HCT116 (cell line): ENCODE measurements at regions not wholly inside any gene's neighbourhood (a gene's known extent, or its start where the extent isn't known, plus 50 kb on each side); places are given as distances from the start of the nearest gene placed in this dataset.

Experiments used
- ATAC-seq: fragments of 200-7000 bp; cut with Tn5 transposase; 2 replicates; pipeline ENCODE4 v1.9.1; 2020; ENCODE audit warnings: mild to moderate bottlenecking, moderate library complexity
- BruUV-seq: library from RNA; stranded (reverse); fragments of 400-500 nt; replicated peaks from 2 replicates; lab custom pipeline; 2021; lab: Mats Ljungman, UMichigan
- CTCF ChIA-PET: fragments of 300-600 bp; sonication (Branson Sonifier 250); formaldehyde crosslinking; loops from one replicate; lab custom pipeline; 2021; ENCODE audit warnings: antibody characterized with exemption; lab: Charles Lee
- POLR2A ChIA-PET: fragments of 300-600, 350-600 bp; sonication (Branson Sonifier 250); formaldehyde crosslinking; loops from one replicate; lab custom pipeline; 2021; ENCODE audit warnings: antibody characterized with exemption; lab: Charles Lee
- RAD21 ChIA-PET, 2 experiments: fragments of 300-600 bp; sonication (Branson Sonifier 250); formaldehyde crosslinking; loops; one replicate each; lab custom pipeline; 2023; ENCODE audit warnings: low total read pairs in 2 of 2; ENCODE audit not compliant: uncharacterized antibody in 2 of 2, unreplicated experiment in 2 of 2, low non-redundant PET in 1 of 2; lab: Charles Lee
- DNase-seq: peaks from one replicate; pipeline ENCODE4 v3.0.0-alpha.2; 2010; ENCODE audit warnings: low read depth, low spot score
- H2AFZ ChIP-seq: fragments of 200-600 bp; shearing (Covaris generic), sonication (generic); 2 replicates; pipeline ENCODE4 v1.6.1; 2017; ENCODE audit warnings: low read depth, mixed run types, mixed read lengths, antibody characterized with exemption, low read length; ENCODE audit not compliant: poor library complexity, severe bottlenecking
- H3K27ac ChIP-seq: 2 replicates; pipeline ENCODE4 v1.5.1; 2012; ENCODE audit warnings: low read depth, low read length
- H3K27me3 ChIP-seq: fragments of 200-600 bp; sonication (generic); 2 replicates; pipeline ENCODE4 v1.6.1; 2016; ENCODE audit warnings: mixed run types, low read length, mixed read lengths; ENCODE audit not compliant: insufficient read depth
- H3K36me3 ChIP-seq, 2 experiments: fragments of 200-500 bp in 1 of 2; fragments of 200-600 bp in 1 of 2; sonication (Bioruptor generic) in 1 of 2; sonication (generic) in 1 of 2; 2 replicates each; pipeline versions ENCODE4 v1.5.1 to v1.6.1; 2014 to 2016; ENCODE audit warnings: low read length in 2 of 2, inconsistent platforms in 1 of 2, mixed read lengths in 1 of 2, mixed run types in 1 of 2; ENCODE audit not compliant: insufficient read depth in 2 of 2, control insufficient read depth in 1 of 2
- H3K4me1 ChIP-seq, 2 experiments: fragments of 200-600 bp in 1 of 2; sonication (generic) in 1 of 2; 2 replicates each; pipeline versions ENCODE4 v1.5.1 to v1.6.1; 2012 to 2017; ENCODE audit warnings: low read length in 2 of 2, inconsistent platforms in 1 of 2, mild to moderate bottlenecking in 1 of 2, mixed read lengths in 1 of 2, mixed run types in 1 of 2, moderate library complexity in 1 of 2; ENCODE audit not compliant: insufficient read depth in 2 of 2, control insufficient read depth in 1 of 2
- H3K4me2 ChIP-seq: fragments of 200-600 bp; sonication (generic); 2 replicates; pipeline ENCODE4 v1.6.1; 2017; ENCODE audit warnings: mixed run types, low read length, mixed read lengths
- H3K4me3 ChIP-seq, 2 experiments: fragments of 200-600 bp in 1 of 2; sonication (generic) in 1 of 2; replicated peaks in 1 of 2; 2 replicates each; pipeline ENCODE4 v1.5.1; 2011 to 2016; ENCODE audit warnings: low read length in 2 of 2, control low read depth in 1 of 2, low read depth in 1 of 2, mild to moderate bottlenecking in 1 of 2, mixed read lengths in 1 of 2, mixed run types in 1 of 2
- H3K79me2 ChIP-seq: fragments of 200-600 bp; sonication (generic); 2 replicates; pipeline ENCODE4 v1.6.1; 2017; ENCODE audit warnings: mild to moderate bottlenecking, mixed run types, low read length, moderate library complexity, mixed read lengths; ENCODE audit not compliant: insufficient read depth
- H3K9ac ChIP-seq: fragments of 200-600 bp; sonication (generic); 2 replicates; pipeline ENCODE4 v1.6.1; 2016; ENCODE audit warnings: low read length, mixed read lengths
- H3K9me2 ChIP-seq: fragments of 200-600 bp; sonication (generic), shearing (Covaris generic); 2 replicates; pipeline ENCODE4 v1.6.1; 2017; ENCODE audit warnings: mixed run types, mild to moderate bottlenecking, moderate library complexity; ENCODE audit not compliant: insufficient read depth
- H3K9me3 ChIP-seq, 2 experiments: fragments of 200-500 bp in 1 of 2; fragments of 200-600 bp in 1 of 2; sonication (Bioruptor generic) in 1 of 2; sonication (generic) in 1 of 2; 2 replicates each; pipeline ENCODE4 v1.6.1; 2014 to 2017; ENCODE audit warnings: low read length in 2 of 2, mixed read lengths in 2 of 2, inconsistent platforms in 1 of 2, low read depth in 1 of 2, mild to moderate bottlenecking in 1 of 2, mixed run types in 1 of 2, moderate library complexity in 1 of 2; ENCODE audit not compliant: control insufficient read depth in 1 of 2, insufficient read depth in 1 of 2
- H4K20me1 ChIP-seq: fragments of 200-600 bp; sonication (generic), shearing (Covaris generic); 2 replicates; pipeline ENCODE4 v1.6.1; 2017; ENCODE audit warnings: mixed run types, mild to moderate bottlenecking, moderate library complexity; ENCODE audit not compliant: insufficient read depth
- CBX3 ChIP-seq: IDR thresholded peaks from 2 replicates; pipeline ENCODE4 v1.6.1; 2012; ENCODE audit warnings: low read depth
- CEBPB ChIP-seq: IDR thresholded peaks from 2 replicates; pipeline ENCODE4 v1.6.1; 2012; ENCODE audit warnings: low read depth
- EGR1 ChIP-seq: IDR thresholded peaks from 2 replicates; pipeline ENCODE4 v1.6.1; 2012; ENCODE audit warnings: low read depth
- ELF1 ChIP-seq: IDR thresholded peaks from 2 replicates; pipeline ENCODE4 v1.6.1; 2012; ENCODE audit warnings: low read depth, borderline replicate concordance
- EZH2phosphoT487 ChIP-seq: fragments of 200-600 bp; IDR thresholded peaks from 2 replicates; pipeline ENCODE4 v1.6.1; 2018; ENCODE audit warnings: antibody characterized with exemption, borderline replicate concordance
- FOSL1 ChIP-seq: IDR thresholded peaks from 2 replicates; pipeline ENCODE4 v1.6.1; 2012; ENCODE audit warnings: low read depth
- POLR2AphosphoS5 ChIP-seq: IDR thresholded peaks from 2 replicates; pipeline ENCODE4 v1.6.1; 2011; ENCODE audit warnings: mild to moderate bottlenecking, low read depth, low read length, moderate library complexity
- RAD21 ChIP-seq: IDR thresholded peaks from 2 replicates; pipeline ENCODE4 v1.6.1; 2012; ENCODE audit warnings: low read depth, mild to moderate bottlenecking
- SIN3A ChIP-seq: IDR thresholded peaks from 2 replicates; pipeline ENCODE4 v1.6.1; 2012; ENCODE audit warnings: low read depth
- SP1 ChIP-seq: IDR thresholded peaks from 2 replicates; pipeline ENCODE4 v1.6.1; 2012; ENCODE audit warnings: low read depth
- SRF ChIP-seq: IDR thresholded peaks from 2 replicates; pipeline ENCODE4 v1.6.1; 2012; ENCODE audit warnings: low read depth
- TCF7L2 ChIP-seq: IDR thresholded peaks from 2 replicates; pipeline ENCODE4 v1.7.0; 2011; ENCODE audit warnings: borderline replicate concordance, inconsistent platforms; ENCODE audit not compliant: insufficient read depth, insufficient read length; ENCODE audit errors: extremely low read depth
- YY1 ChIP-seq: IDR thresholded peaks from 2 replicates; pipeline ENCODE4 v1.6.1; 2011; ENCODE audit warnings: low read length, low read depth, moderate library complexity, mild to moderate bottlenecking; ENCODE audit not compliant: insufficient replicate concordance; ENCODE audit errors: extremely low read depth
- ZFX ChIP-seq: fragments of 450-650 bp; IDR thresholded peaks from 2 replicates; pipeline ENCODE4 v1.6.1; 2017
- ZNF274 ChIP-seq: fragments of 200-500 bp; sonication (Bioruptor generic); IDR thresholded peaks from 2 replicates; pipeline ENCODE4 v1.6.1; 2014; ENCODE audit warnings: mild to moderate bottlenecking, low read depth, low read length, inconsistent platforms
- intact Hi-C: fragments of 100-400 bp; cut with micrococcal nuclease; formaldehyde crosslinking; loops from 2 replicates; pipeline ENCODE4 v1.10.0; 2022
- TF ChIP-seq, protein P1 (sequence below), 3 experiments: fragments of 200-600 bp in 1 of 3; sonication (generic) in 1 of 3; IDR thresholded peaks in 2 of 3; conservative IDR thresholded peaks in 1 of 3; 2 replicates each; pipeline ENCODE4 v1.5.1; 2012 to 2017; ENCODE audit warnings: low read depth in 2 of 3, low read length in 2 of 3, antibody characterized with exemption in 1 of 3, borderline replicate concordance in 1 of 3, control low read depth in 1 of 3, mild to moderate bottlenecking in 1 of 3, mixed read lengths in 1 of 3, mixed run types in 1 of 3, moderate library complexity in 1 of 3; ENCODE audit not compliant: insufficient read depth in 1 of 3
- TF ChIP-seq, protein P2 (sequence below): IDR thresholded peaks from 2 replicates; pipeline ENCODE4 v1.6.1; 2012

DNA sequence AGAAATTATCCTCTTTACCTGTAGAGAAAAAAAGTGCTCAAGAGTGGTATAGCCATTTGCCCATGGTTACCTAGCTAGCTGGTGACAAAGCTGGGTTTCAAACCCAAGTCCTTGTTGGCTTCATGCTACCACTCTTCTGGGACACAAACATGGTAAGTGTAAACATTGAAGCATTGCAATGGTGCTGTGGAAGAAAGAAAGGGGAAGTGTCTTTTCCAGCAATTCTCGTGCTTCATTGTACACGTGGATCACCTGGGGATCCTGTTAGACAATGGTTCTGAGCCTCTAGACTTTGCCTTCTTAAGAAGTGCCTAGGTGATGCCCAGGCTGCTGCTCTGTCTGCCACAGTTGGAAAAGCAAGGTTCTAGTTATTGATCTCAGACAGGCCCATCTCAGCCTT lies 134.8 kb upstream of the CTNNB1 start:
- no peak overlapping the region for H3K9ac ChIP-seq
- DNase-seq: no peak
- H3K4me3 ChIP-seq: no peak overlapping the region
- H3K27me3 ChIP-seq: no peaks in the 10 kb centered on the region
- BruUV-seq: no TSS peak
- H3K9me3 ChIP-seq: no peaks in the 10 kb centered on the region
- CTCF ChIA-PET: no interaction called here
- H3K36me3 ChIP-seq: no peaks in the 10 kb centered on the region
- no peaks in the 10 kb centered on the region for H3K79me2 ChIP-seq
- H2AFZ ChIP-seq: no peak overlapping the region
- no peaks in the 10 kb centered on the region for H4K20me1 ChIP-seq
- no peaks in the 10 kb centered on the region for H3K4me1 ChIP-seq
- RAD21 ChIA-PET: no interaction called here
- POLR2A ChIA-PET: no interaction called here
- intact Hi-C loops: no loop called here
- H3K27ac ChIP-seq: no peak overlapping the region
- no peaks in the 10 kb centered on the region; the same call in 1 of the 2 replicates for H3K9me2 ChIP-seq
- TF ChIP-seq ZFX: no peak
- no peak for TF ChIP-seq FOSL1
- no peak for TF ChIP-seq ELF1
- TF ChIP-seq SP1: no peak
- TF ChIP-seq EZH2phosphoT487: no peak
- ATAC-seq: no peak
- H3K4me2 ChIP-seq: no peak overlapping the region

DNA sequence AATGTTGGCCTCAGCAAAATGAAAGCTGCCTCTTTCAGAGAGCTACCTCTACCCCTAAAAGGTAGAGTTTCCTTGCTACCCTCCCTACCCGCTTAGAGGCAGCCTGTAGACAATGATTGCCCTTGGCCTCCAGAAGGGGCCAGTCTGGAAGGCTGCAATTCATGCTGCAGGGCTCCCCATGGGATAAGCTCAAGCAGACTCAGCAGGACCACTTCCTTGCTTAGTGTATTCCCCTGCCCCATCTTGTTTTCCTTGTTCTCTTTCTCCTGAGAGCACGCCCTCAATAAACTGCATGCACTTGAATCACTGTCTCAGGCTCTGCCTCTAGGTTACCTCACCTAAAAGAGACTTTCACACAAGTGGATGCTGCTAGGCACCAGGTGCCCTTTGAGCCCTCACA lies 134.0 kb upstream of the CTNNB1 start:
- no peak overlapping the region for H3K4me3 ChIP-seq
- no TSS peak for BruUV-seq
- H4K20me1 ChIP-seq: no peaks in the 10 kb centered on the region
- no peaks in the 10 kb centered on the region; the same call in 1 of the 2 replicates for H3K9me2 ChIP-seq
- no peak for DNase-seq
- H3K79me2 ChIP-seq: no peaks in the 10 kb centered on the region
- H3K4me2 ChIP-seq: no peak overlapping the region
- intact Hi-C loops: no loop called here
- no peaks in the 10 kb centered on the region for H3K9me3 ChIP-seq
- H3K27me3 ChIP-seq: no peaks in the 10 kb centered on the region
- no peak for TF ChIP-seq CBX3
- TF ChIP-seq EGR1: no peak
- TF ChIP-seq ZNF274: no peak
- TF ChIP-seq RAD21: no peak
- TF ChIP-seq SP1: no peak
- TF ChIP-seq YY1: no peak
- TF ChIP-seq, protein P1, sequence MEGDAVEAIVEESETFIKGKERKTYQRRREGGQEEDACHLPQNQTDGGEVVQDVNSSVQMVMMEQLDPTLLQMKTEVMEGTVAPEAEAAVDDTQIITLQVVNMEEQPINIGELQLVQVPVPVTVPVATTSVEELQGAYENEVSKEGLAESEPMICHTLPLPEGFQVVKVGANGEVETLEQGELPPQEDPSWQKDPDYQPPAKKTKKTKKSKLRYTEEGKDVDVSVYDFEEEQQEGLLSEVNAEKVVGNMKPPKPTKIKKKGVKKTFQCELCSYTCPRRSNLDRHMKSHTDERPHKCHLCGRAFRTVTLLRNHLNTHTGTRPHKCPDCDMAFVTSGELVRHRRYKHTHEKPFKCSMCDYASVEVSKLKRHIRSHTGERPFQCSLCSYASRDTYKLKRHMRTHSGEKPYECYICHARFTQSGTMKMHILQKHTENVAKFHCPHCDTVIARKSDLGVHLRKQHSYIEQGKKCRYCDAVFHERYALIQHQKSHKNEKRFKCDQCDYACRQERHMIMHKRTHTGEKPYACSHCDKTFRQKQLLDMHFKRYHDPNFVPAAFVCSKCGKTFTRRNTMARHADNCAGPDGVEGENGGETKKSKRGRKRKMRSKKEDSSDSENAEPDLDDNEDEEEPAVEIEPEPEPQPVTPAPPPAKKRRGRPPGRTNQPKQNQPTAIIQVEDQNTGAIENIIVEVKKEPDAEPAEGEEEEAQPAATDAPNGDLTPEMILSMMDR (IDR thresholded peaks at IDR 0.05 in 2 of 3, conservative IDR thresholded peaks at IDR 0.05 in 1 of 3; ENCODE audit: borderline replicate concordance in 1 of 3, insufficient read depth in 1 of 3, low read depth in 2 of 3, low read length in 2 of 3): no peak
- no peak for TF ChIP-seq ZFX
- TF ChIP-seq, protein P2, sequence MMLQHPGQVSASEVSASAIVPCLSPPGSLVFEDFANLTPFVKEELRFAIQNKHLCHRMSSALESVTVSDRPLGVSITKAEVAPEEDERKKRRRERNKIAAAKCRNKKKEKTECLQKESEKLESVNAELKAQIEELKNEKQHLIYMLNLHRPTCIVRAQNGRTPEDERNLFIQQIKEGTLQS: no peak
- TF ChIP-seq POLR2AphosphoS5: no peak
- TF ChIP-seq ELF1: no peak
- TF ChIP-seq SRF: no peak
- no peak for TF ChIP-seq TCF7L2
- no peak for TF ChIP-seq SIN3A
- TF ChIP-seq CEBPB: no peak
- ChIA-PET POLR2A (no interaction called here), RAD21 (no interaction called here), CTCF (no interaction called here)
- H3K4me1 ChIP-seq: no peaks in the 10 kb centered on the region
- no peak overlapping the region for H3K27ac ChIP-seq
- H2AFZ ChIP-seq: no peak overlapping the region
- H3K9ac ChIP-seq: no peak overlapping the region
- ATAC-seq: no peak
- H3K36me3 ChIP-seq: no peaks in the 10 kb centered on the region
